CD14-positive monocyte (primary cell): ENCODE measurements at regions not wholly inside any gene's neighbourhood (a gene's known extent, or its start where the extent isn't known, plus 50 kb on each side); places are given as distances from the start of the nearest gene placed in this dataset.

ENCODE experiments used
- DNase-seq, 3 donors: peaks; one replicate each; pipeline ENCODE4 v3.0.0-alpha.2; 2011 to 2022
- H2AFZ ChIP-seq: 2 replicates; pipeline ENCODE4 v1.6.0; 2012; ENCODE audit warnings: mild to moderate bottlenecking, low read depth, low read length, inconsistent platforms; ENCODE audit not compliant: insufficient read depth, poor library complexity, severe bottlenecking
- H3K27ac ChIP-seq, 2 donors: 1 replicate in 1 of 2; 2 replicates in 1 of 2; pipeline ENCODE4 v1.5.1; 2012 to 2013; ENCODE audit warnings: low read length in 2 of 2, control low read depth in 1 of 2, inconsistent platforms in 1 of 2, low read depth in 1 of 2, mild to moderate bottlenecking in 1 of 2
- H3K27me3 ChIP-seq, 2 donors: one replicate each; pipeline versions ENCODE4 v1.6.0 to v1.6.1; 2011 to 2013; ENCODE audit warnings: low read length in 2 of 2; ENCODE audit not compliant: control insufficient read depth in 2 of 2, insufficient read depth in 2 of 2
- H3K36me3 ChIP-seq, 2 donors: replicated peaks in 1 of 2; 1 replicate in 1 of 2; 2 replicates in 1 of 2; pipeline versions ENCODE4 v1.5.1 to v1.6.1; 2012 to 2013; ENCODE audit warnings: low read length in 2 of 2, control low read depth in 1 of 2, inconsistent platforms in 1 of 2, mild to moderate bottlenecking in 1 of 2; ENCODE audit not compliant: insufficient read depth in 2 of 2, control insufficient read depth in 1 of 2
- H3K4me1 ChIP-seq, 2 donors: 1 replicate in 1 of 2; 2 replicates in 1 of 2; pipeline versions ENCODE4 v1.5.1 to v1.6.1; 2012 to 2013; ENCODE audit warnings: low read length in 2 of 2, control low read depth in 1 of 2, inconsistent platforms in 1 of 2, mild to moderate bottlenecking in 1 of 2, moderate library complexity in 1 of 2; ENCODE audit not compliant: insufficient read depth in 2 of 2, control insufficient read depth in 1 of 2
- H3K4me2 ChIP-seq: replicated peaks from 2 replicates; pipeline ENCODE3; 2012; ENCODE audit warnings: low read length, moderate library complexity, mild to moderate bottlenecking; ENCODE audit not compliant: poor library complexity, severe bottlenecking; ENCODE audit errors: extremely low read depth
- H3K4me3 ChIP-seq, 3 experiments: fragments of 200-600 bp in 1 of 3; sonication (generic) in 1 of 3; replicated peaks in 1 of 3; 1 replicate in 2 of 3; 2 replicates in 1 of 3; pipeline ENCODE4 v1.5.1; 2011 to 2013; ENCODE audit warnings: low read length in 3 of 3, mild to moderate bottlenecking in 3 of 3, control low read depth in 2 of 3, low read depth in 2 of 3, inconsistent platforms in 1 of 3, moderate library complexity in 1 of 3
- H3K79me2 ChIP-seq: 2 replicates; pipeline ENCODE4 v1.6.0; 2012; ENCODE audit warnings: mild to moderate bottlenecking, control low read depth, inconsistent platforms, low read length, moderate library complexity; ENCODE audit not compliant: insufficient read depth
- H3K9ac ChIP-seq: 2 replicates; pipeline ENCODE4 v1.6.0; 2017; ENCODE audit warnings: low read length, mild to moderate bottlenecking; ENCODE audit not compliant: insufficient read depth, poor library complexity, severe bottlenecking
- H3K9me3 ChIP-seq, 2 donors: replicated peaks in 1 of 2; 1 replicate in 1 of 2; 2 replicates in 1 of 2; pipeline versions ENCODE4 v1.5.1 to v1.6.1; 2012 to 2013; ENCODE audit warnings: low read length in 2 of 2, control low read depth in 1 of 2; ENCODE audit not compliant: control insufficient read depth in 1 of 2, insufficient read depth in 1 of 2
- H4K20me1 ChIP-seq: 2 replicates; pipeline ENCODE4 v1.6.0; 2012; ENCODE audit warnings: mild to moderate bottlenecking, low read length, control low read depth, moderate library complexity; ENCODE audit not compliant: insufficient read depth
- H3K27ac Mint-ChIP-seq, 7 donors: one replicate each; pipeline ENCODE4 v1.8.0; 2020; ENCODE audit warnings: mild to moderate bottlenecking in 7 of 7, mixed read lengths in 7 of 7, moderate library complexity in 6 of 7, inconsistent platforms in 2 of 7
- H3K27me3 Mint-ChIP-seq, 3 donors: one replicate each; pipeline ENCODE4 v1.8.0; 2021 to 2022; ENCODE audit warnings: low read depth in 3 of 3, mild to moderate bottlenecking in 3 of 3, mixed read lengths in 3 of 3, moderate library complexity in 3 of 3, inconsistent platforms in 1 of 3
- H3K36me3 Mint-ChIP-seq, 2 donors: one replicate each; pipeline ENCODE4 v1.8.0; 2020; ENCODE audit warnings: mixed read lengths in 2 of 2, inconsistent platforms in 1 of 2, mild to moderate bottlenecking in 1 of 2
- H3K4me1 Mint-ChIP-seq: one replicate; pipeline ENCODE4 v1.8.0; 2020; ENCODE audit warnings: mild to moderate bottlenecking, mixed read lengths
- H3K4me3 Mint-ChIP-seq, 2 donors: one replicate each; pipeline ENCODE4 v1.8.0; 2020; ENCODE audit warnings: mild to moderate bottlenecking in 2 of 2, mixed read lengths in 2 of 2, moderate library complexity in 1 of 2
- H3K9me3 Mint-ChIP-seq, 7 donors: one replicate each; pipeline ENCODE4 v1.8.0; 2020 to 2022; ENCODE audit warnings: mixed read lengths in 7 of 7, mild to moderate bottlenecking in 6 of 7, moderate library complexity in 6 of 7, inconsistent platforms in 2 of 7
- WGBS: methylation state at CpG from one replicate; pipeline ENCODE4 v1.1.5; 2013; ENCODE audit warnings: missing lambda C conversion rate; ENCODE audit not compliant: insufficient coverage; 5-methylcytosine and 5-hydroxymethylcytosine counted together
- intact Hi-C, 2 donors: fragments of 100-400 bp; cut with micrococcal nuclease; formaldehyde crosslinking; loops; one replicate each; pipeline versions ENCODE4 v1.15.0 to v1.15.1; 2023
- TF ChIP-seq, protein P1 (sequence below): fragments of 200-600 bp; IDR thresholded peaks from one replicate; pipeline ENCODE4 v1.8.0; 2022; ENCODE audit warnings: antibody characterized with exemption, mild to moderate bottlenecking

GRCh38 chr18:22074282-22075070 lies 94.9 kb upstream of the GATA6 start:
- 79% methylated on average over 5 of the region's 6 CpGs for WGBS
- H3K9me3 Mint-ChIP-seq = peaks cover 4 to 17% (median 9%) of the 10 kb centered on the region in 7 donors
- no peak overlapping the region for H3K27ac ChIP-seq
- no peaks in the 10 kb centered on the region for H3K4me1 ChIP-seq
- H3K79me2 ChIP-seq = no peaks in the 10 kb centered on the region
- no peak overlapping the region for H3K4me3 ChIP-seq
- H2AFZ ChIP-seq = no peak overlapping the region
- H3K4me2 ChIP-seq = no peak overlapping the region
- no peaks in the 10 kb centered on the region for H3K36me3 ChIP-seq
- H3K4me1 Mint-ChIP-seq = no peaks in the 10 kb centered on the region
- no peaks in the 10 kb centered on the region for H3K36me3 Mint-ChIP-seq
- H3K9ac ChIP-seq = no peak overlapping the region
- no peak overlapping the region for H3K27ac Mint-ChIP-seq
- DNase-seq = no peak
- H3K4me3 Mint-ChIP-seq = no peak overlapping the region
- H3K27me3 ChIP-seq = no peaks in the 10 kb centered on the region
- intact Hi-C loops = no loop called here
- no peaks in the 10 kb centered on the region for H4K20me1 ChIP-seq
- peaks cover 0 to 2% (median 0%) of the 10 kb centered on the region in 3 donors for H3K27me3 Mint-ChIP-seq
- peaks cover 7% of the 10 kb centered on the region in 2 donors for H3K9me3 ChIP-seq
- TF ChIP-seq, protein P1, sequence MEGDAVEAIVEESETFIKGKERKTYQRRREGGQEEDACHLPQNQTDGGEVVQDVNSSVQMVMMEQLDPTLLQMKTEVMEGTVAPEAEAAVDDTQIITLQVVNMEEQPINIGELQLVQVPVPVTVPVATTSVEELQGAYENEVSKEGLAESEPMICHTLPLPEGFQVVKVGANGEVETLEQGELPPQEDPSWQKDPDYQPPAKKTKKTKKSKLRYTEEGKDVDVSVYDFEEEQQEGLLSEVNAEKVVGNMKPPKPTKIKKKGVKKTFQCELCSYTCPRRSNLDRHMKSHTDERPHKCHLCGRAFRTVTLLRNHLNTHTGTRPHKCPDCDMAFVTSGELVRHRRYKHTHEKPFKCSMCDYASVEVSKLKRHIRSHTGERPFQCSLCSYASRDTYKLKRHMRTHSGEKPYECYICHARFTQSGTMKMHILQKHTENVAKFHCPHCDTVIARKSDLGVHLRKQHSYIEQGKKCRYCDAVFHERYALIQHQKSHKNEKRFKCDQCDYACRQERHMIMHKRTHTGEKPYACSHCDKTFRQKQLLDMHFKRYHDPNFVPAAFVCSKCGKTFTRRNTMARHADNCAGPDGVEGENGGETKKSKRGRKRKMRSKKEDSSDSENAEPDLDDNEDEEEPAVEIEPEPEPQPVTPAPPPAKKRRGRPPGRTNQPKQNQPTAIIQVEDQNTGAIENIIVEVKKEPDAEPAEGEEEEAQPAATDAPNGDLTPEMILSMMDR = no peak

DNA sequence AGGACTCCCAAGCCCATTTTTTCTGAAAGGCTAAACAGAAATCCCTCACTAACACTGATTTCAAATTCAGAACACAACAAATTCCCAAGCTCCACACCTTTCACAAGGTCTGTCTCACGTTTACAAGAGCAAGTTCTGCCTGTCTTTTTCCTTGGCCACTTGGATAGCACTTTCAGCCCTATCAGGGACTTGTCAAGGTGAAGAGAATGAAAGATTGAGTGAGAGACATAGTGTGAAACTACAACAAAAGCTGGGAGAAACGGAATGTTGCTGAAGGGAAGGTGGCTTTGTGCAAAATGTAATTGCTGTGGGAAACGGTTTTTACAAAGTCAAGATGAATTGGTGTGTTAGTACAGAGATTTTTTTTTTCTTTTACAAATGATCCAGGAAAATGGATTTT lies 89.4 kb upstream of the GATA6 start:
- Mint-ChIP-seq H3K9me3 (peaks cover 3 to 18% (median 11%) of the 10 kb centered on the region in 7 donors), H3K27me3 (peaks cover 0 to 2% (median 2%) of the 10 kb centered on the region in 3 donors), H3K4me1 (no peaks in the 10 kb centered on the region), H3K36me3 (no peaks in the 10 kb centered on the region), H3K27ac (no peak overlapping the region), H3K4me3 (no peak overlapping the region)
- Histone ChIP-seq H3K27ac (no peak overlapping the region), H3K36me3 (no peaks in the 10 kb centered on the region), H3K4me1 (no peaks in the 10 kb centered on the region), H3K9ac (no peak overlapping the region), H3K4me3 (no peak overlapping the region), H3K79me2 (no peaks in the 10 kb centered on the region), H4K20me1 (no peaks in the 10 kb centered on the region), H3K4me2 (no peak overlapping the region), H2AFZ (no peak overlapping the region), H3K27me3 (no peaks in the 10 kb centered on the region), H3K9me3 (no peaks in the 10 kb centered on the region)
- TF ChIP-seq, protein P1 = no peak
- 67% methylated on average over 1 of the region's 3 CpGs for WGBS
- no peak for DNase-seq
- intact Hi-C loops = no loop called here
